K562 (cell line): ENCODE measurements at regions not wholly inside any gene's neighbourhood (a gene's known extent, or its start where the extent isn't known, plus 50 kb on each side); places are given as distances from the start of the nearest gene placed in this dataset.

Experiments
- DEAF1 ChIP-seq: fragments of 450-650 bp; formaldehyde crosslinking; IDR thresholded peaks from 2 replicates; pipeline ENCODE4 v1.4.0; 2020; ENCODE audit warnings: mild to moderate bottlenecking, moderate library complexity
- E2F8 ChIP-seq: fragments of 450-650 bp; IDR thresholded peaks from 2 replicates; pipeline ENCODE4 v1.7.1; 2018; ENCODE audit warnings: mild to moderate bottlenecking, low read depth; ENCODE audit not compliant: partially characterized antibody
- EZH2 ChIP-seq: IDR thresholded peaks from 2 replicates; pipeline ENCODE4 v1.6.1; 2012; ENCODE audit warnings: low read depth, mild to moderate bottlenecking, inconsistent platforms, low read length, borderline replicate concordance
- HNRNPK ChIP-seq: fragments of 200-400 bp; formaldehyde crosslinking; IDR thresholded peaks from one replicate; pipeline ENCODE4 v1.6.1; 2018; ENCODE audit warnings: mild to moderate bottlenecking, low read depth, low read length; ENCODE audit not compliant: poor library complexity, severe bottlenecking
- IFI16 ChIP-seq: fragments of 250-450 bp; sonication (Bioruptor Pico); IDR thresholded peaks from 2 replicates; pipeline ENCODE4 v2.1.2; 2022; ENCODE audit warnings: mild to moderate bottlenecking, inconsistent platforms
- PHF8 ChIP-seq: fragments of 200-600 bp; sonication (generic); IDR thresholded peaks from 2 replicates; pipeline ENCODE4 v1.6.1; 2012; ENCODE audit warnings: mixed run types, mild to moderate bottlenecking, inconsistent platforms, low read length, moderate library complexity, borderline replicate concordance
- PTRF ChIP-seq: fragments of 450-650 bp; IDR thresholded peaks from 2 replicates; pipeline ENCODE4 v1.6.1; 2016; ENCODE audit warnings: mild to moderate bottlenecking, missing genetic modification characterization, missing compliant biosample characterization
- ZBTB8A ChIP-seq: fragments of 450-650 bp; IDR thresholded peaks from 2 replicates; pipeline ENCODE4 v1.6.1; 2018; ENCODE audit warnings: mild to moderate bottlenecking, moderate library complexity; ENCODE audit not compliant: partially characterized antibody
- ZSCAN29 ChIP-seq: fragments of 450-650 bp; IDR thresholded peaks from 2 replicates; pipeline ENCODE4 v1.6.1; 2017

DNA sequence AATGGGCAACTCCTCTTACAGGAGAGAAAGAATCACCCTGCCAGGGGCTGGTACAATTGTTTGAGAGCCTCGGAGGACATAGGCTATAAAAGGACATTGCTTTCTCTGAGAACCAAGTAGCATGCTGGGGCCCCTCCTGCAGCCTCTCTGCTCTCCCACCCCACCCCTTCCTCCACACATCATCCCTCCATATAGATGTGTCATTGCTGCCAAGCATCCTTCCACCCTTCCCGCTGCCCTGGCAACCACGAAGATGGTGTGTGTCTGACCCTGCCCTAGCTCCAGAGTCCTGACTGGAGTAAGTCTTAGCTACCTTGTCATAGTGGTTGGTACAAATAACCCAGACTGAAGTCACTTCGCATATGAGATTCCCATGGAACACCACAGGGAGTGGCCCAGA is 129.7 kb downstream of the SNX5 start (continued):
- no peak for TF ChIP-seq PHF8
- TF ChIP-seq ZSCAN29: no peak
- no peak for TF ChIP-seq HNRNPK
- no peak for TF ChIP-seq EZH2
- TF ChIP-seq PTRF (tag): no peak
- no peak for TF ChIP-seq IFI16
- no peak for TF ChIP-seq DEAF1 (CRISPR knock-in tag)
- no peak for TF ChIP-seq E2F8
- TF ChIP-seq ZBTB8A: no peak
